H9 (cell line): ENCODE measurements at regions not wholly inside any gene's neighbourhood (a gene's known extent, or its start where the extent isn't known, plus 50 kb on each side); places are given as distances from the start of the nearest gene placed in this dataset.
A peak's percentile ranks its signal among the peaks of the same experiment; 100 is the strongest.

Experiments
- DNase-seq: peaks from one replicate; pipeline ENCODE4 v3.0.0-alpha.2; 2017
- H2AFZ ChIP-seq: one replicate; pipeline ENCODE4 v1.6.1; 2013; ENCODE audit warnings: mild to moderate bottlenecking, low read length, control low read depth, moderate library complexity
- H2AK5ac ChIP-seq: 2 replicates; pipeline ENCODE4 v1.6.1; 2013; ENCODE audit warnings: low read length, control low read depth, mixed read lengths; ENCODE audit not compliant: insufficient read length
- H2BK120ac ChIP-seq: one replicate; pipeline ENCODE4 v1.6.1; 2013; ENCODE audit warnings: low read depth, mild to moderate bottlenecking, low read length, control low read depth, inconsistent platforms; ENCODE audit not compliant: poor library complexity, severe bottlenecking
- H2BK12ac ChIP-seq: 2 replicates; pipeline ENCODE4 v1.6.1; 2013; ENCODE audit warnings: low read length, control low read depth, mixed read lengths, low read depth; ENCODE audit not compliant: insufficient read length
- H2BK15ac ChIP-seq: 2 replicates; pipeline ENCODE4 v1.6.1; 2013; ENCODE audit warnings: low read depth, low read length, control low read depth
- H2BK20ac ChIP-seq: one replicate; pipeline ENCODE4 v1.6.1; 2013; ENCODE audit warnings: low read depth, mild to moderate bottlenecking, low read length, control low read depth, inconsistent platforms; ENCODE audit not compliant: poor library complexity, severe bottlenecking
- H2BK5ac ChIP-seq: 2 replicates; pipeline ENCODE4 v1.6.1; 2013; ENCODE audit warnings: low read length, control low read depth, mixed read lengths; ENCODE audit not compliant: insufficient read length
- H3K14ac ChIP-seq: 2 replicates; pipeline ENCODE4 v1.6.1; 2013; ENCODE audit warnings: low read length, control low read depth; ENCODE audit not compliant: insufficient read depth
- H3K18ac ChIP-seq: 2 replicates; pipeline ENCODE4 v1.6.1; 2013; ENCODE audit warnings: low read depth, mild to moderate bottlenecking, mixed read lengths, low read length, control low read depth; ENCODE audit not compliant: insufficient read length
- H3K23ac ChIP-seq: 2 replicates; pipeline ENCODE4 v1.6.1; 2013; ENCODE audit warnings: low read length, control low read depth, mixed read lengths, low read depth; ENCODE audit not compliant: insufficient read length
- H3K23me2 ChIP-seq: 2 replicates; pipeline ENCODE4 v1.6.1; 2013; ENCODE audit warnings: low read depth, mild to moderate bottlenecking, mixed read lengths, low read length, control low read depth; ENCODE audit not compliant: insufficient read length, poor library complexity, severe bottlenecking
- H3K27ac ChIP-seq: 2 replicates; pipeline ENCODE4 v1.5.1; 2013; ENCODE audit warnings: low read length, control low read depth, mixed read lengths, low read depth; ENCODE audit not compliant: insufficient read length
- H3K27me3 ChIP-seq: 2 replicates; pipeline ENCODE4 v1.6.1; 2013; ENCODE audit warnings: low read length, control low read depth, inconsistent platforms; ENCODE audit not compliant: insufficient read depth
- H3K4ac ChIP-seq: 2 replicates; pipeline ENCODE4 v1.6.1; 2013; ENCODE audit warnings: low read depth, mild to moderate bottlenecking, control low read depth, inconsistent platforms, low read length, moderate library complexity
- H3K4me1 ChIP-seq: 2 replicates; pipeline ENCODE4 v1.6.1; 2013; ENCODE audit warnings: low read length, control low read depth, inconsistent platforms; ENCODE audit not compliant: insufficient read depth
- H3K4me2 ChIP-seq: 2 replicates; pipeline ENCODE4 v1.6.1; 2013; ENCODE audit warnings: low read length, control low read depth, mixed read lengths; ENCODE audit not compliant: insufficient read length, insufficient read depth
- H3K56ac ChIP-seq: 2 replicates; pipeline ENCODE4 v1.6.1; 2013; ENCODE audit warnings: low read depth, mild to moderate bottlenecking, mixed read lengths, low read length, control low read depth; ENCODE audit not compliant: insufficient read length
- H3K79me1 ChIP-seq: 2 replicates; pipeline ENCODE4 v1.6.1; 2013; ENCODE audit warnings: low read depth, mild to moderate bottlenecking, moderate library complexity, low read length, control low read depth, inconsistent platforms; ENCODE audit not compliant: insufficient read depth, poor library complexity, severe bottlenecking
- H3K79me2 ChIP-seq: 2 replicates; pipeline ENCODE4 v1.6.1; 2013; ENCODE audit warnings: low read length, control low read depth, inconsistent platforms; ENCODE audit not compliant: insufficient read depth
- H3K9ac ChIP-seq: 2 replicates; pipeline ENCODE4 v1.6.1; 2013; ENCODE audit warnings: low read length, control low read depth, mixed read lengths; ENCODE audit not compliant: insufficient read length; ENCODE audit errors: extremely low read depth
- H3K9me3 ChIP-seq: one replicate; pipeline ENCODE4 v1.6.1; 2013; ENCODE audit warnings: low read depth, low read length, inconsistent platforms; ENCODE audit not compliant: control insufficient read depth
- H3T11ph ChIP-seq: one replicate; pipeline ENCODE4 v1.6.1; 2013; ENCODE audit warnings: mild to moderate bottlenecking, low read length, control low read depth, inconsistent platforms
- H4K20me1 ChIP-seq: one replicate; pipeline ENCODE4 v1.6.1; 2013; ENCODE audit not compliant: control insufficient read depth, insufficient read length, insufficient read depth
- H4K5ac ChIP-seq: 2 replicates; pipeline ENCODE4 v1.6.1; 2013; ENCODE audit warnings: low read depth, mild to moderate bottlenecking, mixed read lengths, low read length, control low read depth; ENCODE audit not compliant: insufficient read length
- H4K8ac ChIP-seq: replicated peaks from 2 replicates; pipeline ENCODE4 v1.6.1; 2013; ENCODE audit warnings: low read length, control low read depth, mixed read lengths, low read depth; ENCODE audit not compliant: insufficient read length
- H4K91ac ChIP-seq: 2 replicates; pipeline ENCODE4 v1.6.1; 2013; ENCODE audit warnings: low read depth, mild to moderate bottlenecking, moderate library complexity, mixed read lengths, low read length, control low read depth; ENCODE audit not compliant: insufficient read length
- H3K27ac Mint-ChIP-seq, 3 experiments: 2 replicates in 2 of 3; 3 replicates in 1 of 3; pipeline ENCODE4 v1.8.0; 2020 to 2021; ENCODE audit warnings: mixed read lengths in 3 of 3, mild to moderate bottlenecking in 1 of 3, moderate library complexity in 1 of 3
- H3K27me3 Mint-ChIP-seq: 2 replicates; pipeline ENCODE4 v1.8.0; 2021; ENCODE audit warnings: low read depth, mild to moderate bottlenecking, moderate library complexity, mixed read lengths
- H3K36me3 Mint-ChIP-seq, 3 experiments: 2 replicates in 2 of 3; 3 replicates in 1 of 3; pipeline ENCODE4 v1.8.0; 2020 to 2021; ENCODE audit warnings: low read depth in 3 of 3, mixed read lengths in 3 of 3; ENCODE audit not compliant: insufficient read depth in 1 of 3
- H3K4me1 Mint-ChIP-seq, 2 experiments: 2 replicates each; pipeline ENCODE4 v1.8.0; 2020; ENCODE audit warnings: mixed read lengths in 2 of 2
- H3K4me3 Mint-ChIP-seq, 2 experiments: 2 replicates in 1 of 2; 3 replicates in 1 of 2; pipeline ENCODE4 v1.8.0; 2020 to 2021; ENCODE audit warnings: mild to moderate bottlenecking in 2 of 2, mixed read lengths in 2 of 2, moderate library complexity in 1 of 2
- H3K9me3 Mint-ChIP-seq, 2 experiments: 2 replicates in 1 of 2; 3 replicates in 1 of 2; pipeline ENCODE4 v1.8.0; 2020; ENCODE audit warnings: mild to moderate bottlenecking in 2 of 2, mixed read lengths in 2 of 2, moderate library complexity in 1 of 2
- CTCF ChIP-seq: fragments of 200-600 bp; sonication (generic); conservative IDR thresholded peaks from 3 replicates; pipeline ENCODE4 v1.8.0; 2021; ENCODE audit warnings: antibody characterized with exemption, mild to moderate bottlenecking
- WGBS: extraction: QIAGEN DNeasy Blood & Tissue Kit; methylation state at CpG from one replicate; pipeline ENCODE4 v1.1.7; 2013; ENCODE audit warnings: missing lambda C conversion rate, low lambda C conversion rate, mixed read lengths; ENCODE audit not compliant: insufficient read length; ENCODE audit errors: extremely low coverage; 5-methylcytosine and 5-hydroxymethylcytosine counted together

GRCh38 chr19:34588846-34589245 is 88.1 kb downstream of the SCGB2B2 start:
- Histone ChIP-seq H2BK120ac (no peak overlapping the region), H3K14ac (no peak overlapping the region), H2AFZ (no peak overlapping the region), H4K5ac (no peak overlapping the region), H3K9ac (no peak overlapping the region), H3K23me2 (no peaks in the 10 kb centered on the region), H2BK20ac (no peak overlapping the region), H3K9me3 (no peaks in the 10 kb centered on the region), H3K4ac (no peak overlapping the region), H2BK15ac (no peak overlapping the region), H3K56ac (no peak overlapping the region), H3K4me2 (no peak overlapping the region), H2BK12ac (no peak overlapping the region), H2AK5ac (no peak overlapping the region), H3K79me1 (no peaks in the 10 kb centered on the region), H3T11ph (no peak overlapping the region), H4K91ac (no peak overlapping the region), H3K18ac (no peak overlapping the region), H4K20me1 (no peaks in the 10 kb centered on the region), H3K4me1 (no peaks in the 10 kb centered on the region), H3K79me2 (no peaks in the 10 kb centered on the region), H4K8ac (no peak overlapping the region), H3K27me3 (no peaks in the 10 kb centered on the region), H3K27ac (no peak overlapping the region), H2BK5ac (no peak overlapping the region), H3K23ac (no peak overlapping the region)
- peaks cover 0 to 4% of the 10 kb centered on the region in 2 experiments; a peak in 2 of 4 replicates for H3K4me1 Mint-ChIP-seq
- no peak overlapping the region for H3K4me3 Mint-ChIP-seq
- DNase-seq: no peak
- peaks cover 55 to 94% of the 10 kb centered on the region in 2 experiments for H3K9me3 Mint-ChIP-seq
- WGBS: no CpG with 5 or more reads among the region's 2 CpGs
- H3K27me3 Mint-ChIP-seq: peaks cover 16% of the 10 kb centered on the region
- H3K27ac Mint-ChIP-seq: peak overlapping the region in 1 of 3 experiments; percentile 74; a peak in 2 of 7 replicates
- no peak for TF ChIP-seq CTCF
- peaks cover 6 to 15% (median 12%) of the 10 kb centered on the region in 3 experiments; a peak in 6 of 7 replicates for H3K36me3 Mint-ChIP-seq
